DND-41 (cell line): ENCODE measurements at regions not wholly inside any gene's neighbourhood (a gene's known extent, or its start where the extent isn't known, plus 50 kb on each side); places are given as distances from the start of the nearest gene placed in this dataset.
"Not testable (repeated sequence)": the region's sequence is repeated elsewhere in the genome, so short reads cannot be mapped to it uniquely, and the experiment has no call there.

Experiments
- EZH2 ChIP-seq: IDR thresholded peaks from 3 replicates; pipeline ENCODE4 v1.6.1; 2012; ENCODE audit warnings: borderline replicate concordance, low read depth, mild to moderate bottlenecking, moderate library complexity, low read length, inconsistent platforms; ENCODE audit not compliant: severe bottlenecking
- TF ChIP-seq, protein P1 (sequence below): IDR thresholded peaks from 2 replicates; pipeline ENCODE4 v1.5.1; 2012; ENCODE audit warnings: borderline replicate concordance, low read length, moderate library complexity, mild to moderate bottlenecking; ENCODE audit not compliant: poor library complexity, severe bottlenecking; ENCODE audit errors: extremely low read depth

GRCh38 chr2:87633287-87633963 lies 114.5 kb upstream of the PLGLB2 start:
- TF ChIP-seq, protein P1, sequence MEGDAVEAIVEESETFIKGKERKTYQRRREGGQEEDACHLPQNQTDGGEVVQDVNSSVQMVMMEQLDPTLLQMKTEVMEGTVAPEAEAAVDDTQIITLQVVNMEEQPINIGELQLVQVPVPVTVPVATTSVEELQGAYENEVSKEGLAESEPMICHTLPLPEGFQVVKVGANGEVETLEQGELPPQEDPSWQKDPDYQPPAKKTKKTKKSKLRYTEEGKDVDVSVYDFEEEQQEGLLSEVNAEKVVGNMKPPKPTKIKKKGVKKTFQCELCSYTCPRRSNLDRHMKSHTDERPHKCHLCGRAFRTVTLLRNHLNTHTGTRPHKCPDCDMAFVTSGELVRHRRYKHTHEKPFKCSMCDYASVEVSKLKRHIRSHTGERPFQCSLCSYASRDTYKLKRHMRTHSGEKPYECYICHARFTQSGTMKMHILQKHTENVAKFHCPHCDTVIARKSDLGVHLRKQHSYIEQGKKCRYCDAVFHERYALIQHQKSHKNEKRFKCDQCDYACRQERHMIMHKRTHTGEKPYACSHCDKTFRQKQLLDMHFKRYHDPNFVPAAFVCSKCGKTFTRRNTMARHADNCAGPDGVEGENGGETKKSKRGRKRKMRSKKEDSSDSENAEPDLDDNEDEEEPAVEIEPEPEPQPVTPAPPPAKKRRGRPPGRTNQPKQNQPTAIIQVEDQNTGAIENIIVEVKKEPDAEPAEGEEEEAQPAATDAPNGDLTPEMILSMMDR = not testable (repeated sequence)
- TF ChIP-seq EZH2 = not testable (repeated sequence)
